HG02642 (cell line): ENCODE measurements at regions not wholly inside any gene's neighbourhood (a gene's known extent, or its start where the extent isn't known, plus 50 kb on each side); places are given as distances from the start of the nearest gene placed in this dataset.
"Not testable (repeated sequence)": the region's sequence is repeated elsewhere in the genome, so short reads cannot be mapped to it uniquely, and the experiment has no call there.

Experiments used
- ATAC-seq: cut with Tn5 transposase; IDR thresholded peaks from one replicate; pipeline ENCODE4 v1.9.1; 2021; ENCODE audit warnings: mild to moderate bottlenecking; ENCODE audit not compliant: unreplicated experiment, poor library complexity

DNA sequence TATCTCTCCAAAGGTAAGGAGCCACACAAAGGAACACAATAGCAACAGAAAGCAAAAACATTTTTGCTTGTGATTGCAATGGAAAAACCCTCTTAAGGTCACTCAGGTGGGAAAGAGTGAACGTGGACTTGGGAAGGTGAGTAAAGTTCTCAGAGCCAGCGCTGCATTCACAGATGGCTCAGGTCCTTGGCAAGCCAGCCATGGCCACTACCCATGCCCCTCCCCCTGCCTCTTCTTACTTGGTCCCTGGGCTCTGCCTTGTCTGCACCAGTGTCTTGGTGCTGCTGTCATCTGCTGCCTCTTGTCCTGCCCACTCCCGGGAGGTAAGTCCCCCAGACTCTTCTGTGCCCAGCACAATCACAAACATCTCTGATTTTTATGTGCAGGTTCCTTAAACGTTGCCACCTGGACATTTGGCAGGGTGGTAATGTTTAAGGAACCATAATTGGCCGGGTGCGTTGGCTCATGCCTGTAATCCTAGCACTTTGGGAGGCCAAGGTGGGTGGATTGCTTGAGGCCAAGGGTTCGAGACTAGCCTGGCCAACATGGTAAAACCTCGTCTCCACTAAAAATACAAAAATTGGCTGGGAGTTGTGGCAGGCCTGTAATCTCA, 74.6 kb downstream of the FEM1C start:
- ATAC-seq = no peak

DNA sequence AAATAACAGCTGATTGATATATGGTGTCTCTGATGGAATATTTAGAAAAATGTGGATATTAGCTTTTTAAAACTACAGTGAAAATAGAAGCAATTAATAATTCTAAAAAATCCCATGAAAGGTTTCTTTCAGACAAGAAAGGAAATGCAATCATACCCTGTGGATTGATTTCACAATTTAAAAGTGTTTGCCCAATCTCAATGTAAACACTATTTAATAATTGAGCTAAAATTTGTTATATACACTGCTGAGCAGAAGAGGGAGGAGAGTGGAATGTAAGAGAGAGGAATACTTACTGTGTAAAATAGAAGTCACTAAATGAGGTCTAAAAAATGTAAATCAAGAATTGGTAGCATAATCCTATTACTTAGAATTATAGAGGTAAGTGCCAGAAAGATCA, 76.9 kb downstream of the FEM1C start:
- no peak for ATAC-seq

DNA sequence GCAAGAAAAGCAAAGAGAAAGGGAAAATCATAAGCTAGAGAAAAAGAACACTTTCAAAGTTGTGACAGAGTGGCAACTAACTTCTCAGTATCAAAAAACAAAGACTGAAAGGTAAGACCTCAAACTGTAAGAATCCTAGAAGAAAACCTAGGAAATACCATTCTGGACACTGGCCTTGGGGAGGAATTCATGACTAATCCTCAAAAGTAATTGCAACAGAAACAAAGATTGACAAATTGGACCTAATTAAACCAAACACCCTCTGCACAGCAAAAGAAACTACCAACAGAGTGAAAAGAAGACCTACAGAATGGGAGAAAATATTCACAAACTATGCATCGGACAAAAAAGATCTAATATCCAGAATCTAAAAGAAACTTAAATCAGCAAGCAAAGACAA, 79.1 kb downstream of the FEM1C start:
- ATAC-seq = no peak

DNA sequence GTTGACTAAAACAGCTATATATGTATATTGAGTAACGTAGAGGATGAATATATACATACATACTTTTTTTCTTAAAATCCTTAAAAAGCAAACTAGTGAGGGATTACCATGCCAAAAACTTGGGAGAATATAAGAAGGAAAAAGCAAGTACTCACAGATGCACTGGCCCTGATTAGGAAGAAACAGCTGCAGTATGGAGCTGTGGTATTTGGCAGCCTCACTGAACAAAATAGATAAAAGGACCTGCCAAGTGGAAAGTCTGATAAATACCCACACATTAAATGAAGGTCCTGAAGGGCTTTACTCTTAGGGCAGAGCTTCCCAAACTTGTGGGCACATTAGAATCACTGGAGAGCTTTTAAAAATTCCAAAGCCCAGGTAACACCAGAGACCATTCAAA, 80.6 kb downstream of the FEM1C start:
- ATAC-seq = no peak

DNA sequence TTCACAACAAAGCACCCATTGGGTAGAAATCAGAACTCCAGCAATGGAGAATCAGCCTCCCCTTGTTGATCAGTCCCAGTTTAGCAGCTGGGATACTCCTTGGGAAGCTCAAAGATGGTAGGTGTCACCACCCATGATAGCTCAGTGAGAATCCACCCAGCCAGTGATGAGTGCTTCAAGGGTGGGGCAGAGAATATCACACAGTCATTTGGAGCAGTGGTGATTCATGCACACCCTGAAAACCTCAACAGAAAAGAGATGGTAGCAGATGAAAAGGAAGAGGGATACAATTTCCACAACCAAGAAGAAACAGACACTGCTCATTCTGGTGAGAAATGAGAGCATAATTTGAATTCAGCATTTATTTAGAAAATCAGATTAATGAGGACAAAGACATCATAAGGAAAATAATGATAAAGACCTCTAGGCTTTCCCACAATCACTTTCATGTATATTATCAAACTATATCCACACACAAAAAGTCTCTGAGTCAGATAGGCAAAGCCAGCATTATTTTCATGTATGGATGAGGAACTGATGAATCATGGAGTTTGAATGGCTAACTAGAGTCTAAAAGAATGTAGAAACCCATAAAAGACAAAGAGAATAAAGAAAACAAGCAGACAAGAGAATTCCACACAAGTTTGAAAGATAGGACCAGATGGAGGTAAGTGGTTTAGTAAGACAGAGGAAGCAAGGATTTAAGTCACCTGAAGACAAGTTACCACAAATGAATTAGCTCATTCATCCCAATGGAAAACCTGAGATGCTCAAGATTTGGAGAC, 82.9 kb downstream of the FEM1C start:
- peak; percentile 51 for ATAC-seq

DNA sequence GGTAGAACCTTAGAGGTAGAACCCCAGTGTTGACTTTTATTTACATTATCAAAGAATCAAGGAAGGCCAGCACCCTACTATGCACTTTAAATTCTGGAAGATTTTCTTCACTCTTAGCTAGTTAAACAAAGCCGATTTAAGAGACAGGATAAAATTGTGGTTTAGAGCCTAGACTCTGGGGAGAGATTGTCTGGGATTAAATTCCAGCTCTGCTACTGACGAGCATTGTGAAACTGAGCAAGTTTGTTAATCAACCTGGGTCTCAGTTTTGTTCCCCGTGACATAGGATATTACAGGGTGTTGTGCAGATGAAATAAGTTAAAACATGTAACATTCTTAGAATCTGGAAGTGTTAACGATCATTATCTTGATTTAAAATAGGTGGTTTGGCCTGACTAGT, 83.5 kb downstream of the FEM1C start:
- no peak for ATAC-seq

DNA sequence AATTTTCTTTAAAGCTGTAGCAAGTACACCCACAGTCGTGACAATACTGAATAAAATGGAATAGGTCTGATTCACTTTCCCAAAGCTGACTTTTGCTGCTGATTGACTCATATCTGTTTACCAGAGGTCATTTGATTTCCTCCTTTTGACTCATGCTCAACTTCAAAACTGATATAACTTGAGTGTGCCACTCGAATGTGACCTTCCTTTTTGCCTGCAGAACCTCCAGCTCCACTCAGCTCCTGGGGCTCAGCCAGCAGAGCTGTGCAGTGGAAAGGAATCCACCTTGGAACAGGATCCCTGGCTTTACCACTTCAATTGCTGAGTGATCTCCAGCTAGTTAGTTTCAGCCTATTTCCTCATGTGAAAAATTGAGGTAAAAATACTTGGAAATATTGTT, 84.1 kb downstream of the FEM1C start:
- ATAC-seq = peak; percentile 66

DNA sequence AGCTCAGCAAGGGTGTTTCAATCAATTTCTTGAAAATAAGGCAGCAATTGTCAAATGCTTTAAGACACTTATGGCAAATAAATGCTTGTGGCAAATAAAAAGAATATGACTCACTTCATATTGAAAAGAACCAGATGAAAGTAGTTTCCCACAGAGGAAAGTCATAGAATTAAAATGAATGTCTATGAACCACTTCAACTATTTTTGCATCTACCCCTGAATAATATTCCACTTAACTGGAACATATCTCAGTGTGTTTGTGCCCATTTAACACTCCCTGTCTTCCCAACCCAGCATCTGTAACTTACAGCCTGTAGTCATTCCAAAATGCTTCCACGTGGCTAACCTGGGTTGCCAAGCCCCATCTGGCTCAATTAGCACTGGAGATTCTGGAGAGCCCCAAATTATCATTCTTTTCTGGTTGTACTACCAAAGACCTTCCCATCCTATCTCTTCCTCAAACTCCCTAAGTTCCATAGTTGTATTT, 84.7 kb downstream of the FEM1C start:
- ATAC-seq = no peak

DNA sequence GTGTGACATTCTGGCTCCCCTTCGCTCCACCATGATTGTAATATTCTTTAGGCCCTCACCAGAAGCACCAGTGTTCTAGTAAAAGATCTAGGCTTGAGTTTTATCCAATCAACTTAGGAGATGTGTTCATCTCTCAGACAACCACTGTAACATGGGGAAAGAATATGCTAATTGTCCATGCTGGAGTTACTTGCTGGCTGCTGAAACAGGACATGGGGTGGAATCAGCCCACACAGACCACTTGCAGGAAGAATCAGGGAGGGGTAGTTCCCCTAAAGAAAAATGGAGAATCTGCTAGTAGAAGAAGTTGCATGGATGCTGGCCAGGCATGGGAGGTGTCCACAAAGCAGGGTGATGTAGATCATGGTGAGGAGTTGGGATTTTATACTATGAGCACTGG, 86.2 kb downstream of the FEM1C start:
- ATAC-seq = no peak

DNA sequence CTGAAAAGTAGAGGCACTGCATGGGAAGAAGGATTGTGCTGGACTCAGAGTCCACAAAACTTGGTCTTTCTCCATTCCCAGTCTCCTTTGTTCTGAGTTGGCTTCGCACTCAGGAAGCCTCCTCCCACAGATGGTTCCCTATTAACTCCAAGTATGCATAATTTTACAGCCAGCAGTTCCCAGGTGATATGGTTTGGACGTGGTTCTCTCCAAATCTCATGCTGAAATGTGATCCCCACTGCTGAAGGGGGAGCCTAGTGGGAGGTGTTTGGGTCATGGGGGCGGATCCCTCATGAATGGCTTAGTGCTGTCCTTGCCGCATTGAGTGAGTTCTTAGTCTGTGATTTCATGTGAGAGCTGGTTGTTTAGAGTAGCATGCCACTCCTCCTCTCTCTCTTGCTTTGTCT, 86.6 kb downstream of the FEM1C start:
- no peak for ATAC-seq

DNA sequence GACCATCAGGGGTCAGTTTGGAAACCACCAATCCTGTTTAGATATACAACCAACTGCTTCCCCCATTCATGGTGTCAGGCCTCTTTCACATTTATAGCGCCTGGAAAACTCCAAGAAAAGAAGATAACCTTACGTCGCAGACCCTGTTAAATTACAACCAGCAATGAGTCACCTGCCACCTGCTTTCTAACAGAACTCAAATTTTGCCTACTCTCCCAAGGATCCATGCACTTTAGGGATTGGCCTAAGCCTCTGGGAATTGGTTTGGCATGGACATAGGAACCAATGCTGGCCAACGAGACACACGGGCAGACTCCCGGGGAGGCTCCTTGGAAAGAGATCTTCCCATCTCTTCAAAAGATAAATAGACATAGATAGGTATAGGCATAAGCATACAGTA, 87.0 kb downstream of the FEM1C start:
- no peak for ATAC-seq

DNA sequence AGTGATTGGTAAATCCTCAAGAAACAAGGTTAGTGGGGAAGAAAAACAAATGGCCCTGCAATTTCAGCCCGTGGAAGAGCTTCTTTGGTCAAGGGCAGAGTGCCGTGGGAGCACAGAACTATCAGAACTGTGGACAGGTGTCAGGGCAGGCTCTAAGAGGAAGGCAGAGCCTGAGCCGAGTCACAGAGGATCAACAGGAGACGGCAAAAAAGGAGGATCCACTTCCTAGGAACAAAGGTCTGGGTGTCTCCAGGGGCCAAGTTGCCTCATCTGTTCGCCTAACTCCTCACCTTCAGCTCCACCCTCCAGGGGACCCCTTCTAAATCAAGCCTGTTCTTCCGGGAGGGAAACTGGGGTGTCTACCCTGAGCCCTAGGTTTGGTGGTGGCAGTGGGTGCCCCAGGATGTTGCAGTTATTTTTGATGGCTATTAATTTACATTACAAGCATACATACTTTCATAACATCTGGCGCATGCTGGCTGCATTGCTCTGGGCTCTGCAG, 88.0 kb downstream of the FEM1C start:
- no peak for ATAC-seq

DNA sequence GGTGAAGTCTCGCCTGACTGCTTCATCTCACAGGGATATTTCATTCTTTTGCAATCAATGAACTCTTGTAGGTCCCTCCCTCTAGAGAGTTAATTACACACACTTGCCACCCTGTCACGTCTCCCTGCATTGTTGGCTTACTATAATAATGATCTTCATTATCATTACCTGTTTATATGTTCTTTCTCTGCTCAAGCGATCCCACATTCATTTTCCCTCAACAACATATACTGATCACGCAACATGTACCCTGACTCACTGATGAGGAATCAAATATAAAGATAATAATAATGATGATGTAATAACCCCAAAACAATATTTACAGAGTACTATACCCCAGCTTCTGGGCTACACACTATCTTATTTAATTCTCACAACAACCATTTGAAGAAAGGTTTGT, 88.5 kb downstream of the FEM1C start:
- ATAC-seq = no peak

DNA sequence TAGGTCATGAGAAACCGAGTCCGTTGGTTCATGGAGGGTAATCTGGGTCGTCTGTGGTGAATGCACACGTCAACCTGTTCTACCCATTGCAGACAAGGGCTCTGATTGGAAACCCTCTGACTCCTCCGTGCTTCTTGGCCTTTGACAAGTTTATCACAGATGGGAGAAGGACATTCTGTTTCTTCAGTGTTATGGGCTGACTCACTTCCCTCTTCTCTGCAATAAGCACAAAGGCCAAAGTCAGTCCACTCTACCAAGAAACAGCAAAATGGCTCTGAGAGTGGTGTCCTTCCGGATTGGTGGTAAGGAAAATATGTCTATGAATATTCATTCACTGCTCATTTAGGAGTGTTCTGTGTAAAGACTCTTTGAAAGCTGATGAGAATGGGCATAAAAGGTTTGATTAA, 89.3 kb downstream of the FEM1C start:
- ATAC-seq = no peak

DNA sequence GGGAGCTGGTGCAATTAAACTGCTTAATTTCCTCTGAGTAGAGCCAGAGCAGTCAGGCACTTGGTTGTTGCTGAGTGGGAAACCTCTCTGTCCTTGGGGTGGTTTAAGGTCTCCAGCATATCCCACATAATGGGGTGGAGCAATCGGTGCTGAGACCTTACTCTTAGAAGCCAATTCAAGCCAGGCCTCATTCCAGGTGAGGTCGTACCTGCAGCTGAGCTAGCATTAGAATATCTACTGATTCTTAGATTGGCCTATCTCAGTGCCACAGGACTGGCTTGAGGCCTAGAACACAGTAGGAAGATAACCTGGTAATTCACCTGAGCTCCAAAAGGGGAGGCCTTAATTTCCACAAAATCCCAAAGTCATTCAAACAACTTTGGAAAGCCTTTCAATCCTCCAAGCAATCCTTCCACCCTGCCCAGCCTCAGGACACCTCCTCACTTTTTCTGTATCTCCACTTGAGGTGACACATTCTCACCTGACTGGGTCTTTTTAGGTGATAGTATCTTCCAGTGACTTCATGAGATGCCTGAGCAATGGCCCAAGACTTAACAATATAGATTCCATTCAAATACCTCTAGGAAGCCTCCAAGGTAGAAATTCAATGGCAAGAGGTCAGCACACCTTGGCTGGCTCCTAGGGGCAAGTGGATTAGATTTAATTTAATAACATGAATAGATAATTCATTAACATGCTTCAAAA, 91.0 kb downstream of the FEM1C start:
- ATAC-seq = no peak

DNA sequence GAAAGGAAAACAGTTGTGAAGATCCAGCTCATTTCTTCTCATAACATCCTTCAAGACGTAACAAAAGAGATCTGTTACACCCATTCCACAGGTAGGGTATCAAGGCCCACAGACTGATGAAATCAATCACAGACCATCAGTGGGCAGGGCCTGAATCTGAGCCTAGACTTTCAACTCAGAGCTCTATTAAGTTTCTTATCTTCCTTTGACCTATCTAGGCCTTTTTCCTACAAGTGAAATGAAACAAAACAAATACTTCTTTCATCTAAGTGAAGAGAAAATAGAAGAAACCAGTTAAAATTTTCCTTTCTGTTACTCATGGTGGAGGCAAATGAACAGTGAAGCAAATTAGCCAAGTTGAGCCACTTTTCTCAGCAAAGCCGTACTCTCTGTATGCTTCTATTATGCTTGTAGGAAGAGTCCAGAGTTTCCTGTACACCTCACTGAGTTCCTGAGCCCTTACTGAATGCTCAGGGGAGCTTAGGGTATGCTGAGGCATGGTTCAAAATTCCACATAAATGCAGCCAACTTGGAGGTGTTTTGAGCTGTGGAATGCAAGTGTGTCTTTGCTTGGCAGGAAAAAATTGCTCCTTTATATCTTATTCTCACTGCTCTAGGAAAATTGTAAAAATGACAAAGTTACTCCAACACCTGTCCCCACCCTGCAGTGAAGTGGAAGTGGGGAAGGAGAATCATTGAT, 91.9 kb downstream of the FEM1C start:
- ATAC-seq = no peak

DNA sequence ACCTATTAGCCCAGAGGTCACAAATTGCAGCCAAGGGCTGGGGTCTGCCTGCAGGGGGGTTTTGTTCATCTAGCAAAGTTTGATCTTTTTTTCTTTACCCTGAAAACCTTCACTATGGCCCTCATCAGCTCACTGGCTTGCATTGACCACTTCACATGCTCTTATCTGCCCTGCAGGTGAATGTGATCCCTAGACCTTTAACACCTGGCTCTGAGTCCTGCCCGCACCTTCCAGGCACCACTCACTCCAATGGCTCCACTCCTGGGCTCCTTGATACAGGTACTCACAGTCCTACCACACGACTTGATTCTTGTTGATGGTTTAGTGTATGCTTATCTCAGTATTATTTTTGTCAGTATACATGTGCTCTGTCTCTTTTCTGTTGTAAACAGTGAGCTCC, 92.5 kb downstream of the FEM1C start:
- ATAC-seq = no peak

DNA sequence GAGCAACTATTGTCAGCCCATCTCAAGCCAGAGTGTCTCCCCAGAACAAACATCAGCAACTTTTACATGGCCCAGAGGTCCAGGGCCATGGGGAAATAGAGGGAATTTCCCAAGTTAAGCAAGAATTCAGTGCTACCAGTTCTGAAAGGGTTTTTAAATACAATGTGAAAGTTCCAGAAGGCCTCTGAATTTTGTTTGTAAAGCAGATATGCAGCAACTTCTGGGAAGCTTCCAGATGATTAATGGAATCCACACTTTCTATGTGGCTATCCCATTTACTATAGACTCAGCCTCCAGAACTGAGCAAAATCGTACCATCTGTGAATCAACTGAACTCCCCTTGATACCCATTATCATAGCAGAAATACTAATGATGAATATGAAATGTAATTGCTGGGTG, 93.8 kb downstream of the FEM1C start:
- peak; percentile 60 for ATAC-seq

DNA sequence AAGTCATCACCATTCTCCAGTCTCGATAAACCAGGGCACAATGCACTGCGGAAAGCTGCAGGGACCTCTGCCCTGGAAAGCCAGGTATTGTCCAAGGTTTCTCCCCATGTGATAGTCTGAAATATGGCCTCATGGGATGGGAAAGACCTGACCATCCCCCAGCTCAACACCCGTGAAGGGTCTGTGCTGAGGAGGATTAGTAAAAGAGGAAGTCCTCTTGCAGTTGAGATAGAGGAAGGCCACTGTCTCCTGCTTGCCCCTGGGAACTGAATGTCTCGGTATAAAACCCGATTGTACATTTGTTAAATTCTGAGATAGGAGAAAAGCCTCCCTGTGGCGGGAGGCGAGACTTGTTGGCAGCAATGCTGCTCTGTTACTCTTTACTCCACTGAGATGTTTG, 95.9 kb downstream of the FEM1C start:
- ATAC-seq = not testable (repeated sequence)

DNA sequence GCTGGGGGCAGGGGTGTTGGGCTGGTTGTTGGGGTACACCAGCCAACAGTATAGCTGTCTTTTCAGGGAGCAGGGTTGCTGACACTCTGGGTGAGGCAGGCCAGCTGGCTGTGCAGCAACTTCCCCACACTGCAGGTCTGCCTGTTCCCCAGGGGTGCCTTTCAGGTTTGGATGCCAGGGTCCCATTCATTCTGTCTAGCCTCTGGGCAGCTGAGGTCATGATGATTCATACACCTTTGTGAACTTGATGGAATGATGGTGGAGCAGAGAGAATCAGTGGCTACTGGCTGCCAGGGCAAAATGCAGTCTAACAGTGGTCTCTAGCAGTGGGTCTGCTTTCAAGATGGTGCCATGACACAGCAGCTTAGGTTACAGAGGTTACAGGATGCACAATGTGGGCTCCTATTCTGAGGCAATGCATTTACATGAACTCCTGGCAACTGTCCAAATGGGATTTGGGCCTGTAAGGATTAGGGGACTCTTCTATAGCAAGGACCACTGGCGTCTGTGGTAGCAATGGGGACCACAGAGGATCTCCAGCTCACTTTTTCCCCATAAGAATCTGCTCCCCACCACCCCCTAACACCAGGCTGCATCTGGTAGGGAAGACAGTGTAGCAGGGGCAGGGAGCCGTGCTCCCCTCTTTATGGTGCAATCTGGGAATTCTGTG, 103.7 kb downstream of the FEM1C start:
- no peak for ATAC-seq
